HG03196 (cell line): ENCODE measurements at regions not wholly inside any gene's neighbourhood (a gene's known extent, or its start where the extent isn't known, plus 50 kb on each side); places are given as distances from the start of the nearest gene placed in this dataset.
"Not testable (repeated sequence)": the region's sequence is repeated elsewhere in the genome, so short reads cannot be mapped to it uniquely, and the experiment has no call there.

Experiments used
- ATAC-seq: cut with Tn5 transposase; IDR thresholded peaks from one replicate; pipeline ENCODE4 v1.9.1; 2021; ENCODE audit not compliant: unreplicated experiment

DNA sequence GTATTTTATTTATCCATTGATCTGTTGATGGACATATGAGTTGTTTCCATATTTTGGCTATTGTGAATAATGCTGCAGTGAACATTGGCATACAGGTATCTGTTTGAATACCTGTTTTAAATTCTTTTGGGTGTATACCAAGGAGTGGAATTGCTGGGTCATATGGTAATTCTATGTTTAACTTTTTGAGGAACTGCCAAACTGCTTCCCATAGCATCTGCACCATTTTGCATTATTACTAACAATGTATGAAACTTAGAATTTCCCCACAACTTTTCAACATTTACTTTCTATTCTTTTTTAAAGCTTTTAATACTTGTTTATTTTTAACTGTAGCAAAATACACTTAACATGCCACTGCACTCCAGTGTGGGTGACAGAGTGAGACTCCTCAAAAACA is 57.0 kb upstream of the MSN start:
- ATAC-seq = no peak

GRCh38 chrX:65610040-65610439 is 57.4 kb upstream of the MSN start:
- ATAC-seq = no peak

- ATAC-seq = no peak
Measured at GRCh38 chrX:65609237-65609636, 58.2 kb upstream of the MSN start.

DNA sequence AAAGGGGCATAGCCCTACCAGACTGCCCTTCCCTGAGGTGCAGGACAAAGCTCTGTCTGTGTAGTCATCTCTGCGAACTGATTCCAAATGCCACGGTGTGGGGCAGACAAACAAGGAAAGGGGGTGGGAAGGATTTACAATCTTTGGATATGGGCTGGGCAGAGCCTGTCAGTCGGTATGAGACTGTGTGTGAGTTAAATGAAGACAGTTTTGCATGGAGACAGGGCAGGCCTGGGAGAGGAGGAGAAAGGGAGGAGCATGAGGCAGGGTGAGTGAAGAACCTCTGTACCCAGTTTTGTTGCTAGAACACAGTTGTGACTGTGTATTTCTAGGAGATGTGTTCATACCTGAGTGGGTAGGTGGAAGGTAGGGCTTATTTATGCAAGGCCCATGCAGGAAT is 59.4 kb upstream of the MSN start:
- ATAC-seq = no peak

DNA sequence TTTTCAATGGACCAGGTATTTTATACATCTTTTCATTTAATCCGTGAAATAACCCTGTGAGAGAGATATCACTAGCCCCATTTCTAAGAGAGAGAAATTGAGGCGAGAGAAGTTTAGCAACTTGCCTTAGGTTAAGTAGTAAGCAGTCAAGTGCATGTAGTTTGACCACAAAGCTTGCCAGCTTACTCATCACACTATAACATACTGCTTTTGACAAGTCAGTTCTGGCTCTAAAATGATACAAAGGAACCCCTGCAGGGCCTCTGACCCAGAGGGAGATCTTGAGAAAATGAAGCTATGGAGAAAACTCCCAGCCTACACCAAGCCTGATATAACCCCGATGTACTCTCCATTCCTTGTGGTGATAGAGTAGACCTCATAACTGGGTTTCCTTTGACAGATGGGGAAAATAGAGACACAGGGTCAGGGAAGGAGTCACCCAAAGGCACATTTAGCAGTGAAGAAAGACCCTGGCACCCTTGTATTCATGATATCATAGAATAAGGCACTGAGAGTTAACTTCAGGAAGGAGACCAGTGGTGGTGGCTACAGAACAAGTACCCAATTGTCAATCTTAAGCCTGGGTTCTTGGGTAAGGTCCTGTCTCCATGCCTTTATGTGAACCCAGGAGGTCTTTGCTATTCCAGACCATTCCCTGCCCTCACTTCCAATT is 60.2 kb upstream of the MSN start:
- ATAC-seq = no peak

DNA sequence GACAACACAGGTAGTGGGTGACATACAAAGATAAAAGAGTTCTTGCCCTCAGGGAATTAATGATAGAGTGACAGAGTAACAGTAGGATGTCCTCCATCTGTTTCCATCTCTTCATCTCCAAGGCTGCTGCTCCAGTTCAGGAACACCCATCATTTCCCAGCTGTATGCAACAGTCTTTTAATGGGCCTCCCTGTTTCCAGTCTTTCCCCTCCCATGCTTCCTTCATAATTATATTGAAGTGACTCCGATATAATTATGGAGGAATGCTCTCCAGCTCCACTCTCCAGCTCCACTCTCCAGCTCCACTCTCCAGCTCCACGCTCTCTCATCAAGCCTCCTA is 65.3 kb upstream of the MSN start:
- ATAC-seq = no peak

DNA sequence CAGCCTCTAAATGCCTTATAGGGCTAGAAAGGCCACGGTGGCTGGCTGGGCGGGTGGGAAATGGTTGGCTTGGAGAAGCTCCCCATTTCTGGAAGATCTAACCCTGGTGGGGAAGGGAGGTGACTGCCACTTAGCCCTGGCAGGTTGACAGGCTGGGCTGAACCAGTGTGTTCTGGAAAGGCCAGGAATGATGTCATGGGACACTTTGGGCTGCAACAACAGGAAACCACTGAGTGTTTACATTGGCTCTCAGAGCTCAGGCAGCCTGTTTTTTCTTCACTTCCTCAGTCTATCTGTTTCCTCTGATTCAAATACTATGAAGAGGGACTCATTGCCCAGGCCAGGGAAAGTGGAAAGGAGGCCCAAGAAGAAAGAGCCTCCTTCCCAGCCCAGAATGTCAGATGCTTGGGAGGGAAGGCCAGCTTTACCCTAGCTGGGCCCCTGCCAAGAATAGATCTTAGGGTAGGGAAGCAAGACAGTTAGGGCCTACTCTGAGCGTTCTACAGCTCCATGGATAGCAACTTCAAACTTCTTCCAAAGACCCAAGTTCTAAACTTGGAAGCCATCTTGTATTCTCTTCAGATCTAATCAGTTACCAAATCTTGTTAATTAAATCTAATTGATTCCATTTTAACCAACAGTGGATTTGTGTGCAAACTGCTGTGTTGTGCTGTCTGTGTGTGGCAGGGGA is 65.8 kb upstream of the MSN start:
- ATAC-seq = peak; percentile 69

GRCh38 chrX:65601126-65601525 is 66.3 kb upstream of the MSN start:
- ATAC-seq = no peak

DNA sequence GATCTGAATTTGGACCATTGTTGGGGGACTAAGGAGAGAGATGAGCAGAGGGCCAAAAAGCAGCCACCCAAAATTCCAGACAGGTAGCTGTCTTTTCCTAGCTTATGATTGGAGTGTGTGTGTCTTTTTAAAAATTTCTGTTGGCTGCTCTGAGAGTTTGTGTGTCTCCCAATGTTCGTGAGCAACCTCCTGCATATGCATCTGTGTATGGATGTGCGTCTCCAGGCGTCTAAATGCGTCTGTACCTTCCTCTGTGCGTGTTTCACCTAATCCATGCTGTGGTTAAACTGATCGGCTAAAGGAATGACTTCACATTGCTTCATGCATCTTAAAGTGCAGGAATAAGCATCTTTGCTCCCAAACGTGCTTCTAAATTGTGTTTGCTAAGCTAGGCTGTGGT is 65.5 kb upstream of the LAS1L start:
- ATAC-seq = no peak

GRCh38 chrX:65598559-65599147 is 64.1 kb upstream of the LAS1L start:
- no peak for ATAC-seq

GRCh38 chrX:65596270-65597034 is 61.9 kb upstream of the LAS1L start:
- ATAC-seq = peak; percentile 63

- ATAC-seq = peak; percentile 66
Measured at GRCh38 chrX:65595460-65595876, 60.9 kb upstream of the LAS1L start.

DNA sequence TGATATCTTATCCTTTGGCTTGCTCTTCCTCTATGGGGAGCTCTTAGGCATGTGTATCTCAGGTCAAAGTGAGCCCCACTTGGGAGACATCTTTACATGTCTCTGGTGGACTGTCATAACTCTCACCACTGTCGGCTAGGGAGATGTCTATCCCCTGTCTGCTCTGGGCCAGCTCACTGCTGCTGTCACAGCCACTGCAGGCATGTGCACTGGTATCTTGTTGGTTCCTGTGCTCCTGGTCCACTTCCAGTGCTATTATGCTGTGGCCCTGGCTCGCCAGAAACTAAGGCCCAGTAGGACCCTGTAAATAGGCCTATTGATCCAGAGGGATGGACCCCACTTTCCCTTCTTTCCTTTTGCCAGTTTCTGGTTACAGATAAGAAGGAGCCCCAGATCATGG is 56.6 kb upstream of the LAS1L start:
- ATAC-seq = no peak

- ATAC-seq = no peak
Measured at GRCh38 chrX:65589304-65589703, 54.7 kb upstream of the LAS1L start.

GRCh38 chrX:65588795-65589194 is 54.2 kb upstream of the LAS1L start:
- no peak for ATAC-seq

DNA sequence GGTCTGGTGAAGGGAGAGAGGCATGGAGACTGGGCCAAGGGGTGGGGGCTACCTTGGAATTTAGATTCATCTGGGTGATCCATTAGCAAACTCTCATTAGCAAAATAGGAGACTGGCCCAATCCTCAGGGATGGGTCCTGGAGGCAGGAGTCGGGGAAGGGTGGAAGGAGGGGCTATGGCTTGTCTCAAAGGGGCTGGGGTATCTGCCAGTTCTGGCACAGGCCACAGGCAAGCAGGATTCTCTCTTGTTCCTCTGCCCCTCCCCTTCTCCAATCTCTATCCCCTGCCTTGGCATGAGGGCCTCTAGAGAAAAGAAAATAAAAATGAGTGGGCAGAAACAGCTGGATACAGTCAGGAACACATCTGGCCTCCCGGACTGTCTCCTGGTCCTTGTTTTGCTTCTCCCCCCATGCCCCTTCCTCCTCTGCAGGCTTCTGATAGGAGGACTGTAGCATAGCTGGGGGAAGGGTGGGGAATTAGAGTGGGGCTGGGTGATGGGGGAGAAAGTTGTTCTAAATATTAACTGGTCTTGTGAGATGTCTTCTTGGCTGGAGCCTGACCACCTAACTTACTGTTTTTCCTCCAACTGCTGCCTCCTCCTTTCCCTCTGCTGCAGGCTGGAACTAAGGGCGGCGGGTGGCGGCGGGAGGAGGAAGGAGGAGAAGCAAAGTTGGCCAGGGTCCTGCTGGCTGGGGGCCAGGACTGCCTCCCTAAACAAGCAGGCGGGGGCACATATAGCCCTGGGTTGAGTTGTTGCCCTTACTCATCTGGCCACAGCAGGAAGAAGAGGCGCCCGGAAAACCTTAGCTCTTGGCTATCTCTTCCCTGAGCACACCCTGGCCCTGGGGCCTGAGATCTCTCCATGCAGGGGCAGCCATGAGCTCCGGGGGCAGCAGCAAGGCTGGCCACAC is 53.3 kb upstream of the LAS1L start:
- ATAC-seq = no peak

GRCh38 chrX:65586491-65586890 is 51.9 kb upstream of the LAS1L start:
- no peak for ATAC-seq

DNA sequence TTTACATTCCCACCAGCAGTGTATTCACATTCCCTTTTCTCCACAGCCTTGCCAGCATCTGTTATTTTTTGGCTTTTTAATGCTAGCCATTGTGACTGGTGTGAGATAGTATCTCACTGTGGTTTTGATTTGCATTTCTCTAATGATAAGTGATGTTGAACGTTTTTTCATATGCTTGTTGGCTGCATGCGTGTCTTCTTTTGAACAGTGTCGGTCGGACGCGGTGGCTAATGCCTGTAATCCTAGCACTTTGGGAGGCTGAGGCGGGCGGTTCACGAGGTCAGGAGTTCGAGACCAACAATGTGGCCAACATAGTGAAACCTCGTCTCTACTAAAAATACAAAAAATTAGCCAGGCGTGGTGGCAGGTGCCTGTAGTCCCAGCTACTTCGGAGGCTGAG is 50.6 kb upstream of the LAS1L start:
- not testable (repeated sequence) for ATAC-seq
